H1 (cell line): ENCODE measurements at regions not wholly inside any gene's neighbourhood (a gene's known extent, or its start where the extent isn't known, plus 50 kb on each side); places are given as distances from the start of the nearest gene placed in this dataset.

Experiments
- CBX5 ChIP-seq: fragments of 300-800, 300-1000 bp; sonication (generic); IDR thresholded peaks from 2 replicates; pipeline ENCODE4 v1.7.1; 2016; ENCODE audit warnings: antibody characterized with exemption, low read length, low read depth
- CHD1 ChIP-seq: IDR thresholded peaks from 2 replicates; pipeline ENCODE4 v1.6.1; 2012; ENCODE audit warnings: low read depth, low read length, improper control_type of control experiment
- CHD7 ChIP-seq: fragments of 300-600 bp; sonication (generic); IDR thresholded peaks from 2 replicates; pipeline ENCODE4 v1.7.1; 2012; ENCODE audit warnings: low read length, moderate library complexity, mild to moderate bottlenecking, inconsistent platforms; ENCODE audit not compliant: insufficient replicate concordance
- CREB1 ChIP-seq: IDR thresholded peaks from 2 replicates; pipeline ENCODE4 v1.6.1; 2012; ENCODE audit warnings: inconsistent platforms
- E2F6 ChIP-seq: IDR thresholded peaks from 2 replicates; pipeline ENCODE4 v1.6.1; 2012; ENCODE audit warnings: inconsistent platforms
- GABPA ChIP-seq: IDR thresholded peaks from 2 replicates; pipeline ENCODE4 v1.6.1; 2011; ENCODE audit warnings: mild to moderate bottlenecking, low read length, moderate library complexity, borderline replicate concordance; ENCODE audit not compliant: insufficient read depth
- KDM4A ChIP-seq: IDR thresholded peaks from one replicate; pipeline ENCODE4 v1.7.1; 2012; ENCODE audit warnings: low read depth, mild to moderate bottlenecking, moderate library complexity, low read length, inconsistent platforms; ENCODE audit not compliant: severe bottlenecking
- NANOG ChIP-seq: IDR thresholded peaks from 2 replicates; pipeline ENCODE4 v1.6.1; 2011; ENCODE audit warnings: low read length, low read depth, mild to moderate bottlenecking, inconsistent platforms; ENCODE audit not compliant: insufficient read depth, poor library complexity, severe bottlenecking
- PHF8 ChIP-seq: fragments of 200-600 bp; sonication (generic); conservative IDR thresholded peaks from 2 replicates; pipeline ENCODE4 v1.7.1; 2012; ENCODE audit warnings: low read depth, mild to moderate bottlenecking, inconsistent platforms, low read length, moderate library complexity
- SIRT6 ChIP-seq: IDR thresholded peaks from one replicate; pipeline ENCODE4 v1.7.1; 2012; ENCODE audit warnings: low read length, inconsistent platforms
- SP2 ChIP-seq: IDR thresholded peaks from 2 replicates; pipeline ENCODE4 v1.6.1; 2012; ENCODE audit warnings: mild to moderate bottlenecking, low read length, inconsistent platforms
- SP4 ChIP-seq: IDR thresholded peaks from 2 replicates; pipeline ENCODE4 v1.6.1; 2012; ENCODE audit warnings: low read length, inconsistent platforms
- SRF ChIP-seq: IDR thresholded peaks from 2 replicates; pipeline ENCODE4 v1.6.1; 2011; ENCODE audit warnings: mild to moderate bottlenecking, low read depth, low read length, moderate library complexity

GRCh38 chr15:62766599-62766998 is 275.9 kb upstream of the TPM1 start (continued):
- TF ChIP-seq CHD7: no peak
- no peak for TF ChIP-seq CHD1
- no peak for TF ChIP-seq SRF
- no peak for TF ChIP-seq GABPA
- no peak for TF ChIP-seq KDM4A
- TF ChIP-seq SIRT6: no peak
- no peak for TF ChIP-seq SP4
- no peak for TF ChIP-seq NANOG
- no peak for TF ChIP-seq CREB1
- no peak for TF ChIP-seq CBX5
- TF ChIP-seq PHF8: no peak
- no peak for TF ChIP-seq E2F6
- no peak for TF ChIP-seq SP2
